ENCODE measurements at regions not wholly inside any gene's neighbourhood (a gene's known extent, or its start where the extent isn't known, plus 50 kb on each side); places are given as distances from the start of the nearest gene placed in this dataset.

DNA sequence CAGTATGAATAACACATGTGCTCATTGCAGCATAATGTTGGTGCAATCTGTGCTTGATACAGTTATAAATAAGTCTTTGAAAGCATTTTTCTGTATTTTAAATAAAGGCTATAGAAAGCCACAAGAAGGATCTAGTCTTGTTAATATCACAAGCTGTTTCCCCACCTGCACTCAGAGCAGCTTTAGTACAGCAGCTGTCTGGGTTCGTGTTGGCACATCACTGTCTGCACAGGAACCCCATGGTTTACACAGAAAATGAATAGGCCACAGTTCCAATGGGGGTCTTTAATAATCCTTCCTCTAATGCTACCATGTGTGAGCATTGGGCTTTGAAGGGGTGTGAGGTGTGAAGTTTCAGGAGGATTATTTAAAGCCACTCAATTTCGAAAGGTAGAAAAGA lies 2269.7 kb downstream of the MAT2B start:
- Histone ChIP-seq H3K4me3 (replicated peaks; ENCODE audit: low read depth, low read length) (no peak overlapping the region), H3K27me3 (replicated peaks; ENCODE audit: control insufficient read depth, insufficient read depth, low read length) (no peaks in the 10 kb centered on the region), H3K36me3 (ENCODE audit: control insufficient read depth, insufficient read depth, low read length) (no peaks in the 10 kb centered on the region)
- no peak for DNase-seq (ENCODE audit: extremely low read depth, insufficient read length)
- no peak for TF ChIP-seq CTCF (IDR thresholded peaks at IDR 0.05; ENCODE audit: insufficient read depth, low read length, poor library complexity, severe bottlenecking)

DNA sequence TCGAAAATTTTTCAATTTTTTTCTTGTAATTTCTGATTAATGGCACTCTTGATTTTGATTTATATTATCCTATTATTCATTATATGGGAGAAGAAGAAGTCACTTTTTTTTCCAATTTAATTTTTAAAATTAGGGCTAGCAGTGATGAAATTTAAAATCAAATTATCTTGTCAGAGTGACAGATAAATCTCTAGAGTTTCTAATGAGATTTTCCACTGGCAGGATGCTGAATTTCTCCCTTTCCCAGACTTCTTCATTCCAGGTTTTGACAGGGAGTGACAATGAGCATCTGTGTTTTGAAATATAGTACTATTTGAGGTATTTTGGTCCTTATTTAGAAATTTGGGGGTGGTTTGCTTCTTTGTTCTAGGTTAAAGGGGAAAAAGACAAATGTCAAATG lies 2274.1 kb downstream of the MAT2B start:
- Histone ChIP-seq H3K36me3 (ENCODE audit: control insufficient read depth, insufficient read depth, low read length) (no peaks in the 10 kb centered on the region), H3K27me3 (replicated peaks; ENCODE audit: control insufficient read depth, insufficient read depth, low read length) (no peaks in the 10 kb centered on the region), H3K4me3 (replicated peaks; ENCODE audit: low read depth, low read length) (no peak overlapping the region)
- no peak for DNase-seq (ENCODE audit: extremely low read depth, insufficient read length)
- no peak for TF ChIP-seq CTCF (IDR thresholded peaks at IDR 0.05; ENCODE audit: insufficient read depth, low read length, poor library complexity, severe bottlenecking)

DNA sequence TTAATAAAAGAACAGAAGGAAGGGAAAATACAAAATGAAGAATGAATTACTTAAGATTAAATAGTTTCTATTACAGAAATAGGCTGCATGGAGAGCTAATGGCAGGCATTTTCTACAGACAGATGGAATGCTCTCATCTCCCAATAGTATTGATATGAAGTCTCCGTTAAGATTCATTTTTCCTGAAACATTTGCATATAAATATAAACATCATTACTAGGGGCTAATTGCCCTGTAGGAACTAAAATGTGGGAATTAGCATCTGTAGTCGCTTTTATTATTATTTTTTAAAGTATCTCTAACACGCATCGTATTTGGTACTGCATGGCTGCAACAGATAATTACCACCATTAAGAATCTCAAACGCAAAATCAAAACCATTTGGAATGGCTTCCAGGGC lies 2275.5 kb downstream of the MAT2B start:
- no peak overlapping the region for H3K4me3 ChIP-seq (replicated peaks; ENCODE audit: low read depth, low read length)
- no peak for DNase-seq (ENCODE audit: extremely low read depth, insufficient read length)
- no peaks in the 10 kb centered on the region for H3K36me3 ChIP-seq (ENCODE audit: control insufficient read depth, insufficient read depth, low read length)
- TF ChIP-seq CTCF (IDR thresholded peaks at IDR 0.05; ENCODE audit: insufficient read depth, low read length, poor library complexity, severe bottlenecking) = no peak
- H3K27me3 ChIP-seq (replicated peaks; ENCODE audit: control insufficient read depth, insufficient read depth, low read length) = no peaks in the 10 kb centered on the region

GRCh38 chr5:165781738-165782137 lies 2276.3 kb downstream of the MAT2B start:
- Histone ChIP-seq H3K36me3 (ENCODE audit: control insufficient read depth, insufficient read depth, low read length) (no peaks in the 10 kb centered on the region), H3K4me3 (replicated peaks; ENCODE audit: low read depth, low read length) (no peak overlapping the region), H3K27me3 (replicated peaks; ENCODE audit: control insufficient read depth, insufficient read depth, low read length) (no peaks in the 10 kb centered on the region)
- DNase-seq (ENCODE audit: extremely low read depth, insufficient read length) = no peak
- TF ChIP-seq CTCF (IDR thresholded peaks at IDR 0.05; ENCODE audit: insufficient read depth, low read length, poor library complexity, severe bottlenecking) = no peak

GRCh38 chr5:165783024-165783423 lies 2277.6 kb downstream of the MAT2B start:
- Histone ChIP-seq H3K27me3 (replicated peaks; ENCODE audit: control insufficient read depth, insufficient read depth, low read length) (no peaks in the 10 kb centered on the region), H3K36me3 (ENCODE audit: control insufficient read depth, insufficient read depth, low read length) (no peaks in the 10 kb centered on the region), H3K4me3 (replicated peaks; ENCODE audit: low read depth, low read length) (no peak overlapping the region)
- no peak for TF ChIP-seq CTCF (IDR thresholded peaks at IDR 0.05; ENCODE audit: insufficient read depth, low read length, poor library complexity, severe bottlenecking)
- no peak for DNase-seq (ENCODE audit: extremely low read depth, insufficient read length)

DNA sequence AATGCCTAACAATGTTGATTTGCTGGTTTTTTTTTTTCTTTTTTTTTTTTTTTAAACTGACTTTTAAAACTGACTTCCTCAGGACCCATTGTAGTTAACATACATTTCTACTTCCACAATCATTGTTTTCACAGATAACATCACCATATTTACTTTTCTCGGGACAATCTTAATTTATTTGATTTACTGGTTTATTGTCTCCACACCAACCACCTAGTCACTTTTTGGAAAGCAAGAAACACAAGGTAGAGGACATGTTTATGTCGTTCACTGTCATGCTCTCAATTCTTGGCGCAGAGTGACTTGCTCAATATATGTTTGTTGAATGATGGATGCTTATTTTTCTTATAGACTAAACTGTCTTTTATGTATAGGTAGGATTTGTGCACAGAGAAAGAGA lies 2280.7 kb downstream of the MAT2B start:
- Histone ChIP-seq H3K4me3 (replicated peaks; ENCODE audit: low read depth, low read length) (no peak overlapping the region), H3K36me3 (ENCODE audit: control insufficient read depth, insufficient read depth, low read length) (no peaks in the 10 kb centered on the region)

More for the DNA sequence above, 2280.7 kb downstream of the MAT2B start:
- TF ChIP-seq CTCF (IDR thresholded peaks at IDR 0.05; ENCODE audit: insufficient read depth, low read length, poor library complexity, severe bottlenecking) = no peak
- DNase-seq (ENCODE audit: extremely low read depth, insufficient read length) = no peak
- H3K27me3 ChIP-seq (replicated peaks; ENCODE audit: control insufficient read depth, insufficient read depth, low read length) = no peaks in the 10 kb centered on the region
